ENCODE measurements at regions not wholly inside any gene's neighbourhood (a gene's known extent, or its start where the extent isn't known, plus 50 kb on each side); places are given as distances from the start of the nearest gene placed in this dataset.

DNA sequence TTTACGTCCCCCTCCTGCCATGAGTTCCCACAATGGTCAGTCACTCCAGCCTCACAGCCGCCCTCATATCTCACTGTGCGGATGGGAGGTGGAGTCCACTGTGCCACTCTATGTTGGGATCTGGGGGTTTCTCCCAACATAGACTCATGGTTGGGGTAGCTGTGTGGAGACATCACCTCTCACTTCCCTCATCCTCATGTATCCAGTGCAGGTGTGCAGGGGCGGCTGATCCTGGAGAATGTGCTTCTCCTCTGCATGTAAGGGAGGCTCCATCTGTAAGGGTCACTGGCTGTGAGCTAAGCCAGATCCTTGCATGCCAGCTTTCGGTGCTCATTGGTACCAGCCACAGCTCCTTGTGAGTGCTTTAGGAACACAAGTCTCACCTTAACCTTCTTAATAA, 400.8 kb downstream of the CDH26 start:
- no peak for DNase-seq (ENCODE audit: low read depth in 1 of 2, low spot score in 1 of 2)

GRCh38 chr20:60361761-60362395, 403.7 kb downstream of the CDH26 start:
- no peak for DNase-seq (ENCODE audit: low read depth in 1 of 2, low spot score in 1 of 2)

DNA sequence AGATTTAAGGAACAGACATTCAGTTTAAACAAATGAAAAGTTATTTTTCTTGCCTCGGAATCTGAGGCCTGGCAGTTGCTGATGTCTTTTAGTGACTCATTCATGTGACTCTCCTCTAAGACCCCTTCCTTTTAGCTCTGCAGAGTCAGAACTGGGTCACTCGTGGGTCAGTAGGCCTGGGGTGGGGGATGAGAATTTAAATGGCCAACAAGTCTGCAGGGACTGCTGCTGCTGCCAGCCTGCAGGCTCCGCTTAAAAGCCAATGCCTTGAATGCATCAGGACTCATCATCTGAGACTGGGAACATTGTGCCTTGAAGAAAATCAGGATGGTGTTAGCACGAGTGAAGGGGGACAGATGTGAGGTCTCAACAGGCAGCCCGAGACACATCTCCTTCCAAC, 404.3 kb downstream of the CDH26 start:
- no peak for DNase-seq (ENCODE audit: low read depth in 1 of 2, low spot score in 1 of 2)

GRCh38 chr20:60363698-60364097, 405.5 kb downstream of the CDH26 start:
- DNase-seq (ENCODE audit: low read depth in 1 of 2, low spot score in 1 of 2): no peak

- DNase-seq (ENCODE audit: low read depth in 1 of 2, low spot score in 1 of 2): no peak
These were observed 406.9 kb downstream of the CDH26 start for GRCh38 chr20:60365064-60365666.

DNA sequence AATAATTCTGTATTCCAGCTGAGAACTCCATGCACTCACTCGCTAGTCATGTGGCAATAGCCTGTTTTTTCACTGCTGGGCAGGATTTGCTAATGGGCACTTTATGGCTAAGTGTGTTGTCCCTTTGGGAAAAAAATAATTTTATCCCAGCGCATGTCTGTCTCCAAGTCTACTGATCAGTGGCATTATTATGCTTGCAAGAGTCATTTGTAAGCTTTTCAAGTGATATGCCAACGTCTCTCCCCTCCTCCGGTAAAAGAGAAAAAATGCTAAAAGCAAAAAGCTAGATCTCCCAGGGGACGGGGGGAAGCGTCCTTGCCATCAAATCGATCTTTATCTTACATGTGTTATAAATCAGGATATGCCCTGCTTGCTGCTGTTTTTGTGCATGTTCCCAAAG, 407.7 kb downstream of the CDH26 start:
- DNase-seq (ENCODE audit: low read depth in 1 of 2, low spot score in 1 of 2): no peak

GRCh38 chr20:60371384-60371783, 413.2 kb downstream of the CDH26 start:
- no peak for DNase-seq (ENCODE audit: low read depth in 1 of 2, low spot score in 1 of 2)

DNA sequence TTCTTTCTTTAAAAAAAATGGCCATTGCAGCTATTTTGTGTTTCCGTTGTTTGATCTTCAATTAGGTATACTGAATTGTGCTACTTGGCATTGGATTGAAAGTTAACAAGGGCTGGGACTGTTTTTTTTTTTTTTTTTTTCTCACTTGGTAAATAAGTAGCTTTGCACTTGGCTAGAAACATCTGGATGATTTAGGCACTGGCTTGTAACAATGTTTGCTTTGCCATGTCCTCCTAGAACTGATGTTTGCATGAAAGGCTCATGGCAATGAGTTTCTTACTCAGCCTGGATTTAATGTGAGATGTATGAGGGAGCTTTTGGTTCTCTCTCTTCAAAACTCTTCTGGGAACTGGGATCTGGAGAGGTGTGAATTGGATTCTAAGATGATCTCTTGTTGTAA, 414.1 kb downstream of the CDH26 start:
- DNase-seq (ENCODE audit: low read depth in 1 of 2, low spot score in 1 of 2): no peak

GRCh38 chr20:60372822-60373221, 414.6 kb downstream of the CDH26 start:
- DNase-seq (ENCODE audit: low read depth in 1 of 2, low spot score in 1 of 2): no peak

- no peak for DNase-seq (ENCODE audit: low read depth in 1 of 2, low spot score in 1 of 2)
These were observed 420.4 kb downstream of the CDH26 start for GRCh38 chr20:60378620-60379019.

- DNase-seq (ENCODE audit: low read depth in 1 of 2, low spot score in 1 of 2): no peak
These were observed 423.6 kb downstream of the CDH26 start for GRCh38 chr20:60381643-60382400.

- no peak for DNase-seq (ENCODE audit: low read depth in 1 of 2, low spot score in 1 of 2)
These were observed 431.2 kb downstream of the CDH26 start for GRCh38 chr20:60389441-60389840.

DNA sequence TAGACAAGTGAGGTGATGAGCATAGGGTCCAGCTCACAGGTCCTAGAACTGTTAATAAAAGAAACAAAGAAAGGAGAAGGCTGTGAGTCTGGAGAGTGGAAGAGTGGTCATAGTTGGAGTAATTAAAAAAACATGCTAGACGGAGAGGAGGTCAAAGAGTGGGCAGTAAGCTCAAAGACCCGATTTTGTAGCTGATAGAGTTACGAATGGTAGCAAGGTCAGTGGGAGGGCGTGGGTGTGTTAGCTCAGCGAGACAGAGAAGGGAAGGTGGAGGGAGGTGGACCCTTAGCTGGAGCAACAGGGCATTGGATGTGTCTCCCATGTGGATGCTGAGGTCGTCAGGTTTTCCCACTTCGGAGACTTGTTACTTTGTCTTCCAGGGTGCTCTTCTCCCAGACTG, 431.7 kb downstream of the CDH26 start:
- DNase-seq (ENCODE audit: low read depth in 1 of 2, low spot score in 1 of 2): no peak

DNA sequence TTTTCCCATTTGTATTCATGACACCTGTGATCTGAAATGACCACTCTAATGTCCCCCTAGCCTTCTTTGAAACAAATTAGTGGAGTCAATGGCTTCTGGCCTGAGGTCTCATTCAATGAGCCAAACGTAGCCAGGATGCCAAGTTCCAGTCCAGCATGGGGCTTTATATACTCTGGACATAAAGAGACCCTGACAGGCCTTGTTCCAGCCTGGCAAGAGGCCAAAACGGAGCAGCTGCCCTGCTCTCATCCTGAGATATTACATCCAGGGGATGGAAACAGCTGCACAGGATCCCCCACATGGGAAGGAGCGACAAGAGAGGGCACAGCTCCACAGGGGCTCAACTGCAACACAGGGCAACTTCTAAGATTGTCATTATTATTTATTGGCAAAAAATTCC, 437.8 kb downstream of the CDH26 start:
- no peak for DNase-seq (ENCODE audit: low read depth in 1 of 2, low spot score in 1 of 2)

DNA sequence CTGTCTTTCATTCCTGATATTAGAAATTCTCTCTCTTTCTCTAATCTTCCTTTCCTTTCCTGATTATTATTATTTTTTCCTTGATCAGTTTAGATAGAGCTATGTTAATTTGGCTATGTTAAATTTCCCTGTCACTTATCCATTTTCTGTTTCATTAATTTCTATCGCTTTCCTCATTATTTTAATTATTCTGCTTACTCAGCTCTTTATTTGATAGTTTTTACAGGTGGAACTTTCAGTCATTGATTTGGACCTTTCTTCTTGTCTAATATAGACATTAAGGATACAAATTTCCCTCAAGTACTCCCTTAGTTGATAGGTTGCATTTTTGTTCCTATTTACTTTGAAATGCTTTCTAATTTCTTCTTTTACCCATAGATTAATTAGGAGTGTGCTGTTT, 442.3 kb downstream of the CDH26 start:
- DNase-seq (ENCODE audit: low read depth in 1 of 2, low spot score in 1 of 2): no peak

DNA sequence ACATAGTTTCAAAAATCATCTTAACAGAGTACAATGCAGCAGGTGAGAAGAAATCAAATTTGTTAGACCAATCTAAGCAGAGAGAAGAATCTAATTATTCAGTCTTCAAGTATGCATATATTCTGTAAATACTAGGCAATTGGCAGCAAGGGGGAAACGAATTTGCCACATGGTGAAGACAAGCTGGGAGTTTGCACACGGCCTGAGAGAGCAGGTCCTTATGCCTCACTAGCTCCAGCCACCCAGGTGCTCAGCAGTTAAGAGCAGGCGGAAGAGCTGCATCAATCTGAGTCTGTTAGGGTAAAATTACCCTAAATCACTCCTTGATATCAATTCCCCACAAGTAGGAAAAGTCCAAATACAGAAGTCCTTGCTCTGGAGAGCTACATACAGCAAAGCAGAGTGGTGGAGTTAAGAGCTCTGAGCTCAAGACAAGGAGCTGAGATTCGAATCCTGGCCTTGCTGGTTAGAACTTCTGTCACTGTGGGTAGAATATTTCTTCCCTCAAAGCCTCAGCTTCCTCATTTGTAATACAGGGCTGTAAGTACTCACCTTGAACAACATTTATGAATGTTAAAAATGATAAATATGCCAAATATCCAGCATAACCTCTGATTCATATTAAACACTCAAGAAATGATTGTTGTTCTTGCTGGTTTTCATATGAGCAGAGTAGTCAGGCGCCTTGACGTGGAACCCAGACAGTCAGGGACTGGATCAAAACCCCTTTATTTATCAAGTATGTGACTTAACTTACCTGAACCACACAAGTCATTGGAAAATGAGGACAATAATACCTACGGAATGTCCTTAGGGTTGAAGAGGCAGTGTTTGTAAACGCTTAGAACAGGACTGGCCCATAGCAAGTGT, 444.2 kb downstream of the CDH26 start:
- DNase-seq (ENCODE audit: low read depth in 1 of 2, low spot score in 1 of 2): no peak

DNA sequence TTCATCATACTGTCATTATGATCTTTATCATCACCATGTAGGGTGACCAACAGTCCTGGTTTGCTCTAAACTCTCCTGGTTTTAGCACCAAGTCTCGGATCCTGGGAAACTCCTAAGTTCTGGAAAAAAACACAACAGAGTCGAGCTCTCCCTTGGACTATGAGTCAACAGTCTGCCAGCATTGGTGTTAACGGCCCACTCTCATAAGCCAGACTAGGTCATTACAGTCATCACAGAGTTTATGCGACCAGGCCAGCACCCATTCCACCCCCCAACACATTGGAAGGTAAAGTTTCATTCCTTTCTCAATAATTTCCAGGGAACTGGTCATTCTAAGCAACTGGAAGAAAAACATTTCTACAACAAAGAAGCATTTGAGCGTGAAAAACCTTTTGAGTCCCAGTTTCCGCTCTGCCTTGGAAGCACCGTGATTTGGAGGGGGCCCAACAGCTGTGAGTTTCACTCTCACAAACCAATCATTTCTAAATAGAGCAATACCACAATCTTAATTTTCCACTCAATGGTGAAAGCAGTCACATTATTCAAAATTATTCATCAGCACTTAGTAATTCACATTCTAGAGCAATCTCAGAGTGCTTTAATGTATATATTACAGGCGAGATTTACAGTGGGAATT, 445.0 kb downstream of the CDH26 start:
- no peak for DNase-seq (ENCODE audit: low read depth in 1 of 2, low spot score in 1 of 2)

DNA sequence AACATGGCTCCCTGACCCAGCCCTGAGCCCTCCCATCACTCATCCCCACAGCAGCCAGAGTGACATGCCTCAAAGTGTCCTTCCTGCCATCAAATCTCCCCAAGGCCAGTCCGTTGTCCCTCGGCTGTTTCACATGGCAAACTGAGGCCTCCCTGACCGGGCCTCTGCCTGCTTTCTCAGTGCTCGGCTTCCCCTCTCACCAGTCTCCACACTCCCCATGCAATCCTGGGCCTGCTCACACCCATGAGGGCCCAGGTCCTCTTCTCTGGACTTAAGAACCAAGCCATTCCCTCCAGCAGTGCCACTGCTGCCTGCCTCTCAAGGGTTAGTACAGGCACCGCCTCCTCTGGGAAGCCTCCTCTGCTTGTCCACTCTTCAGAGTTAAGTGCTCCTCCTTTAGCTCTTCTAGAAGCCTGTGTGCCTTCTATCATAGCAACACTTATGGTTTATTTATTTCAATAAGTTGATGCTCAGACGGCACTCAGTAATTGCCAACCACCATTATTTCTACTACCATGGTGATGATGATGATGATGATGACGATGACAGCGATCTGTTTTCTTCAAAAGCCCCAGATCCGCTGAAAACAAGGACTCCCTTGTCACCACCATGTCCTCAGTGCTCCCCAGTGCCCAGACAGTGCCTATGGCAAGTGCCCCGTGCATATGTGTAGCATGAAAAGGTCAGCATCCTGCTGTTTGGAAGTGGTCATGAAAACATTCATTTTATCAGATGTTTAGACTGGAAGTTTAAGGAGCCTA, 449.0 kb downstream of the CDH26 start:
- DNase-seq (ENCODE audit: low read depth in 1 of 2, low spot score in 1 of 2): no peak

GRCh38 chr20:60407938-60408337, 449.7 kb downstream of the CDH26 start:
- no peak for DNase-seq (ENCODE audit: low read depth in 1 of 2, low spot score in 1 of 2)

- DNase-seq (ENCODE audit: low read depth in 1 of 2, low spot score in 1 of 2): no peak
These were observed 450.2 kb downstream of the CDH26 start for GRCh38 chr20:60408435-60408834.

Data from activated CD4-positive, alpha-beta T cell treated with anti-CD3 and anti-CD28 coated beads, Interleukin-2, amount 50 U/mL, for 24 hours (primary cell).